BE2C (cell line): ENCODE measurements at regions not wholly inside any gene's neighbourhood (a gene's known extent, or its start where the extent isn't known, plus 50 kb on each side); places are given as distances from the start of the nearest gene placed in this dataset.

Source experiments
- DNase-seq: peaks from one replicate; pipeline ENCODE4 v3.0.0-alpha.2; 2020
- H3K27me3 ChIP-seq: fragments of 250-450 bp; sonication (Bioruptor Pico); 2 replicates; pipeline ENCODE4 v1.5.1; 2020; ENCODE audit warnings: mild to moderate bottlenecking
- H3K36me3 ChIP-seq: fragments of 250-450 bp; sonication (Bioruptor Pico); 2 replicates; pipeline ENCODE4 v1.5.1; 2020; ENCODE audit warnings: mild to moderate bottlenecking
- H3K4me1 ChIP-seq: fragments of 250-450 bp; sonication (Bioruptor Pico); 2 replicates; pipeline ENCODE4 v1.5.1; 2020
- H3K4me3 ChIP-seq: 2 replicates; pipeline ENCODE4 v1.5.1; 2011; ENCODE audit warnings: low read depth, low read length
- H3K9me3 ChIP-seq: fragments of 250-450 bp; sonication (Bioruptor Pico); 2 replicates; pipeline ENCODE4 v1.5.1; 2020
- TF ChIP-seq, protein P1 (sequence below): IDR thresholded peaks from 2 replicates; pipeline ENCODE4 v1.5.1; 2012; ENCODE audit warnings: mild to moderate bottlenecking, low read depth, low read length

DNA sequence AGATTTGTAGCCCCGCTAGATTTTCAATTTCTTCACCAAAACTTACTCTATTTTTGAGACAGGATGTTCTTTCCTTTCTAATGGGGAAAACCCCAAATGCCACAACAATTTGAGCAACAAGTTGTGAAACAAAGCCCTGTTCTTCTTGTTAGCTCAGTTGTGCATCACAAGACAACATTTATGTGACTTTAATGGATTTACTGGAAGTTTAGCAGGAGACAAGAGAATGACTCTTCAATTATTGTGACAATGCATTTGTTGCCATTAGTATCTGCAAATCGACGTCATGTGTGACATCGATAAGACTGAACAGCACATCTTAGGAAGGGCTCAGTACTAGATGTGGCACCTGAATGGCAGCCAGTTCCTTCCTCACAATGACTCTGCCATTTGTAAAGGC, 1028.9 kb upstream of the TMEM132C start:
- no peaks in the 10 kb centered on the region for H3K4me1 ChIP-seq
- H3K4me3 ChIP-seq: no peak overlapping the region
- no peaks in the 10 kb centered on the region for H3K9me3 ChIP-seq
- H3K27me3 ChIP-seq: no peaks in the 10 kb centered on the region
- TF ChIP-seq, protein P1, sequence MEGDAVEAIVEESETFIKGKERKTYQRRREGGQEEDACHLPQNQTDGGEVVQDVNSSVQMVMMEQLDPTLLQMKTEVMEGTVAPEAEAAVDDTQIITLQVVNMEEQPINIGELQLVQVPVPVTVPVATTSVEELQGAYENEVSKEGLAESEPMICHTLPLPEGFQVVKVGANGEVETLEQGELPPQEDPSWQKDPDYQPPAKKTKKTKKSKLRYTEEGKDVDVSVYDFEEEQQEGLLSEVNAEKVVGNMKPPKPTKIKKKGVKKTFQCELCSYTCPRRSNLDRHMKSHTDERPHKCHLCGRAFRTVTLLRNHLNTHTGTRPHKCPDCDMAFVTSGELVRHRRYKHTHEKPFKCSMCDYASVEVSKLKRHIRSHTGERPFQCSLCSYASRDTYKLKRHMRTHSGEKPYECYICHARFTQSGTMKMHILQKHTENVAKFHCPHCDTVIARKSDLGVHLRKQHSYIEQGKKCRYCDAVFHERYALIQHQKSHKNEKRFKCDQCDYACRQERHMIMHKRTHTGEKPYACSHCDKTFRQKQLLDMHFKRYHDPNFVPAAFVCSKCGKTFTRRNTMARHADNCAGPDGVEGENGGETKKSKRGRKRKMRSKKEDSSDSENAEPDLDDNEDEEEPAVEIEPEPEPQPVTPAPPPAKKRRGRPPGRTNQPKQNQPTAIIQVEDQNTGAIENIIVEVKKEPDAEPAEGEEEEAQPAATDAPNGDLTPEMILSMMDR: no peak
- no peak for DNase-seq
- no peaks in the 10 kb centered on the region for H3K36me3 ChIP-seq

DNA sequence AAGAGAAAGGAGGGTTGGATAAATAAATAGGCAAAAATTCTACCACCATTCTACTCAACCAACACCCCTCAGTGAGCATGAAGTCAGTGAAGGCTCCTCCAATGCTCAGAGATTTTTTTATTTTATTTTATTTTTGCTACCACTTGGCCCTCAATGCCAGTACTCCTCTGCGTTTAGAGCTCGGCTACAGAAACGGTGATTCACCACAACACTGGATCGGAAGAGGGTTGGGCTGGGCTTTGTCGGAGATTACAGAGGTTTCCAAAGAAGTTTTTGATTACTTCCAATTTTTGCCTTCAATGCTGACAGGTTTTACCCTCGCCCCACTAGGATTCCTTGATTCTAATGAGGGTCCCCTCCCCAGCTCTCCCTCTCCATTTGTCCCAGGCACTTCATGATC, 1027.2 kb upstream of the TMEM132C start:
- Histone ChIP-seq H3K4me3 (no peak overlapping the region), H3K27me3 (no peaks in the 10 kb centered on the region), H3K36me3 (no peaks in the 10 kb centered on the region), H3K4me1 (no peaks in the 10 kb centered on the region), H3K9me3 (no peaks in the 10 kb centered on the region)
- TF ChIP-seq, protein P1: no peak
- DNase-seq: no peak

DNA sequence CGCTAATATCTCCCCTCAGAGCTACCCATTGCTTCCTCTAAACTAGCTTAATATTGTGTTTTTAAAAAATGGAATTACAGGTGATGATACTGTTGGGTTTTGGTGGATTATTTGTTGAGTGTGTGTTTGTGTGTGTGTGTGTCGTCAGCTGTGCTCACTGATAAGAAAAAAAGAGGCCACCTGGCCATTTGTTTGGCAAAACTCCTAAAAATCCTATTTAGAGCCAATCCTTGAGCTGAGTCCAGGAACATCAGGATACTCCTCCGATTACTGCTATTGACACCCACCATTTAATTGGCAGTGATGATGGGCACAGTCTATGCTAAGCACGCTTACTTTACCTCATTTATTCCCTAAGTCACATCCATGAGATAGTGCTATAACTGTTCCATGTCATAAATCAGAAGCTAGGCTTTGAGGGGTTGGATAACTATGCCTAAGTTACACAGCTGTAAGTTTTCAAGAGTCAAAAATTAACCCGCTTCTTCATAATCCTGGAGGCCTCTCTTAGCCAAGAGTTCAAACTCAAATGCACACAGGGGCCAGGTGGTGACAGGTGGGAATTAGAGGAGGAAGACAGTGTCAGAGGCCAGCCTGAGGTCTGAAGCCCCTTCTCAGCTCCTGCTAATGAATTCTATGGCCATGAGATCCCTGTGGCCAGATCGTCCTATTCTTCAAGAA, 1026.6 kb upstream of the TMEM132C start:
- Histone ChIP-seq H3K4me1 (no peaks in the 10 kb centered on the region), H3K36me3 (no peaks in the 10 kb centered on the region), H3K9me3 (no peaks in the 10 kb centered on the region), H3K27me3 (no peaks in the 10 kb centered on the region), H3K4me3 (no peak overlapping the region)
- TF ChIP-seq, protein P1: no peak
- no peak for DNase-seq

DNA sequence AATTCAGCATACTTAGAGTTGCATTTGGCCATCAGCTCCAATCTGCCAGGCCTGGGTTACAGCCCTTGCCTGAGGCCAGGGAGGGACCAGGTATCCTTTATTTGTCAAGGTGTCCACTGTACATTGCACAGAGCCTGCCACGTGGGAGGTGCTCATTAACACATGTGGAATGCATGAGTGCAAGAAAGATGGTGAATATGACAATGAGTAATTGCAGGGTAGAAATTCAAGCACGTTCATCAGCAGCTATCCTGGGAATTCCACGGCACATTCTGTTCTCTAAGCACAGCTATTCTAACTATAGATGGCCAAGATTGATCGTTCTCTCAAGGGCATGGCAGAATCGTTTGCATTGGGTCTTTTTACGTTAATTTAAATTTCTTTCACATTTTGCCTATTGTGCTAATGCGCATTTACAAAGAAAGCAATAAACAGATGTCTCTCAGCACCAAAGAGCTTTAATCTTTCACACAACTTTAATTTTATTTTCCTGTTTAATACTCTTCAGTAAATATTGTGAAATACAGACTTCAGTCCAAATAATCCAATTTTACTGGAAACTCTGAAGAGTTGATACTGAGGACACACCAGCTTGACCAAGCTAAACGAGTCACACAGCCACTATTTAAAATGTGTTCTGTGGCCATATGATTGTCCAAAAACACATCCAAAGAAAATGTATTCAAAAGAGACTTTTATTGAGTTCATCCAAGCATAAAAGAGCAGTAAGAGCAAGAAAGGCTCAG, 1025.7 kb upstream of the TMEM132C start:
- Histone ChIP-seq H3K36me3 (no peaks in the 10 kb centered on the region), H3K4me3 (no peak overlapping the region), H3K9me3 (no peaks in the 10 kb centered on the region), H3K4me1 (no peaks in the 10 kb centered on the region), H3K27me3 (no peaks in the 10 kb centered on the region)
- TF ChIP-seq, protein P1: no peak
- DNase-seq: no peak

DNA sequence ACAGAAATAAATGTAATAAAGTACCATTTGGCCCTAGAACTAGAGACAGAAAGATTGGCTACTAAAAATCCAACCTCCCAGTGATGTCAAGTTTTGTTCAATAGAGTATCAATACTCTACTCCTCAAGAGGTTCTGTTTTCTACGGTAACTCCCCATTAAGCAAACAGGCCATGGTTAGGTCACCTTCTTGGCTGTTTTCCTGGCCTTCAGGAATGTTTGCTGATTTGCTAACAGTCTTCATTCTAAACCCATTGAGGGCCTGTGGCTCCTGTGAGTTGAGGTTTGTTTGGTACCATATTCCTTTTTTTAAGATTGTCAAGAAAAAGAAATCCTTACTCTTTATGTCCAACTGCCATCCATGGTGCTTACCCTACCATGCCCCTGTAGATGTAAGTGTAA, 1022.0 kb upstream of the TMEM132C start:
- TF ChIP-seq, protein P1: no peak
- Histone ChIP-seq H3K9me3 (no peaks in the 10 kb centered on the region), H3K27me3 (no peaks in the 10 kb centered on the region), H3K4me1 (no peaks in the 10 kb centered on the region), H3K36me3 (no peaks in the 10 kb centered on the region), H3K4me3 (no peak overlapping the region)
- no peak for DNase-seq

DNA sequence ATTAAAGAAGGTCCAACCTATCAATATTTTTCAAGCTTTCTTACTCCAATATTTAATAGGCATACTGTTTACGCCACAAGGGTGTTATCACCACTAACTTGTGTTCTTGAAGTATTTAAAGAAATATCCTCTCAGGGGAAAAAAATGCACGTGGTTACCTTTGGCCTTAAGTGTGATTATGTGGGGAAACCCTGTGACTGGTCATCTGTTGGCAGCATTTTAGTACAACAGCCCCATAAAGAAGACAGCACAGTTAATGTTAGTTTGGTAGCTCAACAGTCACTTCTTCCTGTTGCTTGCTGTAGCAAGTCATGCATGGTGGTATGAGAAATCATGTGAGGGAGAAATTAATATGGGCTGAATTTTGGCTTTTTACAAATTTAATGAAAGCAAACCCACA, 1021.5 kb upstream of the TMEM132C start:
- Histone ChIP-seq H3K4me3 (no peak overlapping the region), H3K27me3 (no peaks in the 10 kb centered on the region), H3K36me3 (no peaks in the 10 kb centered on the region), H3K4me1 (no peaks in the 10 kb centered on the region), H3K9me3 (no peaks in the 10 kb centered on the region)
- no peak for DNase-seq
- TF ChIP-seq, protein P1: no peak
